ENCODE measurements at regions not wholly inside any gene's neighbourhood (a gene's known extent, or its start where the extent isn't known, plus 50 kb on each side); places are given as distances from the start of the nearest gene placed in this dataset.
"Not testable (repeated sequence)": the region's sequence is repeated elsewhere in the genome, so short reads cannot be mapped to it uniquely, and the experiment has no call there.

GRCh38 chr6:135586388-135586787 lies 88.8 kb upstream of the AHI1 start:
- peaks cover 49% of the 10 kb centered on the region for H3K36me3 Mint-ChIP-seq
- ATAC-seq (ENCODE audit: low read depth) = no peak
- no peak for DNase-seq
- peak overlapping the region; percentile 67 for H3K27ac Mint-ChIP-seq
- peaks cover 23% of the 10 kb centered on the region for H3K9me3 Mint-ChIP-seq
- H3K4me1 Mint-ChIP-seq = peaks cover 16% of the 10 kb centered on the region
- no peaks in the 10 kb centered on the region for H3K27me3 Mint-ChIP-seq
- POLR2A ChIA-PET = interaction anchor here (1.0 kb wide), 1 partner anchor 18 kb away, joined by 3 read pairs; no protein-coding TSS in a partner anchor
- H3K4me3 Mint-ChIP-seq = no peak overlapping the region

DNA sequence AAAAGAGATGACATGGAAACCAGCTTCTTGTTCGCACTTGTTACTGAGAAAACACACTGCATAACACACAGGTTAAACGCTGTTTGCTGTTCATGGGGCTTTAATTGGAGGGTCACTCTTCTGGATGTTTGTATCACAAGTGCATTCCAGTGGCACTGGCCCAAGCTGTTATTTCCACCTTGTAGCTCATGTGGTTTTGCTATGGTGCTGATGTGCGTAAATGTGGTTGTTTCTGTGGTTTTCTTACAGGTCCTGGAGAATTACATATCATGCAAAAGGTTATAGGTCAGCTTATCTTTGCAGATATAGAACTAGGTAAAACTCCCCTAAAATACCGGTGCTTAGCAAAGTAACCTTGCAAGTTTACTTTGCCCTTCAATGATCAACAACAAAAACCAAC lies 89.3 kb upstream of the AHI1 start:
- H3K4me1 Mint-ChIP-seq = peaks cover 16% of the 10 kb centered on the region
- no peak for DNase-seq

DNA sequence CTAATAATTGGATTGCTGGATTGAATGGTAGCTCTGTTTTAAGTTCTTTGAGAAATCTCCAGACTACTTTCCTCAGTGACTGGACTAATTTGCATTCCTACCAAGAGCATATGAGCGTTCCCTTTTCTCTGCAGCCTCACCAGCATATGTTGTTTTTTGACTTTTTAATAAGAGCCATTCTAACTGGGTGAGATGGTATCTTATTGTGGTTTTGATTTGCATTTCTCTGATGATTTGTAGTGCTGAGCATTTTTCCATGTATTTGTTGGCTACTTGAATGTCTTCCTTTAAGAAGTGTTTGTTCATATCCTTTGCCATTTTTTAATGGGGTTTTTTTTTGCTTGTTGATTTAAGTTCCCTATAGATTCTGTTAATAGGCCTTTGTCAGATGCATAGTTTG lies 94.7 kb upstream of the AHI1 start:
- no peak overlapping the region for H3K4me3 Mint-ChIP-seq
- H3K9me3 Mint-ChIP-seq = peaks cover 23% of the 10 kb centered on the region
- H3K4me1 Mint-ChIP-seq = peaks cover under 1% of the 10 kb centered on the region
- ATAC-seq (ENCODE audit: low read depth) (no peak), DNase-seq (no peak)
- peaks cover 42% of the 10 kb centered on the region for H3K36me3 Mint-ChIP-seq
- H3K27me3 Mint-ChIP-seq = no peaks in the 10 kb centered on the region
- POLR2A ChIA-PET = no interaction called here
- H3K27ac Mint-ChIP-seq = no peak overlapping the region

More for the DNA sequence above, 89.3 kb upstream of the AHI1 start:
- peak; percentile 70 for ATAC-seq (ENCODE audit: low read depth)
- POLR2A ChIA-PET = interaction anchor here (1.0 kb wide), 1 partner anchor 18 kb away, joined by 3 read pairs; no protein-coding TSS in a partner anchor
- peak overlapping the region; percentile 42 for H3K4me3 Mint-ChIP-seq
- H3K9me3 Mint-ChIP-seq = peaks cover 24% of the 10 kb centered on the region
- peaks cover 52% of the 10 kb centered on the region for H3K36me3 Mint-ChIP-seq
- H3K27me3 Mint-ChIP-seq = no peaks in the 10 kb centered on the region
- H3K27ac Mint-ChIP-seq = peak overlapping the region; percentile 67

DNA sequence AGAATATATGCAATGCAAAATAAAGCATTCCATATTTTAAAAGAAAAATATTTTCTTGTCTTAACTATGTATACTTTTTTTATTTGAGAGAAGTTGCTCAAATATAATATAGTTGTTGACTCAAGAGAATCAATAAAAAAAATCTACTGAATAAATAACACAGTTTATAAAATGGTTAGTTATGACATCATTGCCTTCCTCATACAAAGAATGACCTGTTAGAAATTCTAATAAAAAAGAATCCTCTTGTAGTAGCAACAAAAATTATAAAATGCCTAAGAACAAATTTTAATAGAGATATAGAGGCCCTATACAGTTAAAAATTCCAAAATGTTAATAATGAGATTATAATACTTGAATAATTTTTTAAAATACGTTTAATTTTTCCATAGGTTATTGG lies 96.5 kb upstream of the AHI1 start:
- Mint-ChIP-seq H3K27ac (no peak overlapping the region), H3K4me1 (peaks cover 3% of the 10 kb centered on the region), H3K9me3 (peaks cover 26% of the 10 kb centered on the region), H3K4me3 (no peak overlapping the region), H3K27me3 (no peaks in the 10 kb centered on the region), H3K36me3 (peaks cover 45% of the 10 kb centered on the region)
- POLR2A ChIA-PET = no interaction called here
- DNase-seq (no peak), ATAC-seq (ENCODE audit: low read depth) (no peak)

GRCh38 chr6:135600086-135600702 lies 102.7 kb upstream of the AHI1 start:
- no peak for ATAC-seq (ENCODE audit: low read depth)
- DNase-seq = no peak
- Mint-ChIP-seq H3K4me1 (peaks cover 4% of the 10 kb centered on the region), H3K27ac (no peak overlapping the region), H3K9me3 (peaks cover 26% of the 10 kb centered on the region), H3K36me3 (peaks cover 28% of the 10 kb centered on the region), H3K4me3 (no peak overlapping the region), H3K27me3 (no peaks in the 10 kb centered on the region)
- POLR2A ChIA-PET = no interaction called here

GRCh38 chr6:135600931-135601330 lies 103.4 kb upstream of the AHI1 start:
- Mint-ChIP-seq H3K4me3 (no peak overlapping the region), H3K27ac (no peak overlapping the region), H3K27me3 (no peaks in the 10 kb centered on the region), H3K4me1 (peaks cover 4% of the 10 kb centered on the region), H3K36me3 (peaks cover 28% of the 10 kb centered on the region), H3K9me3 (peaks cover 26% of the 10 kb centered on the region)
- DNase-seq (no peak), ATAC-seq (ENCODE audit: low read depth) (no peak)
- POLR2A ChIA-PET = no interaction called here

DNA sequence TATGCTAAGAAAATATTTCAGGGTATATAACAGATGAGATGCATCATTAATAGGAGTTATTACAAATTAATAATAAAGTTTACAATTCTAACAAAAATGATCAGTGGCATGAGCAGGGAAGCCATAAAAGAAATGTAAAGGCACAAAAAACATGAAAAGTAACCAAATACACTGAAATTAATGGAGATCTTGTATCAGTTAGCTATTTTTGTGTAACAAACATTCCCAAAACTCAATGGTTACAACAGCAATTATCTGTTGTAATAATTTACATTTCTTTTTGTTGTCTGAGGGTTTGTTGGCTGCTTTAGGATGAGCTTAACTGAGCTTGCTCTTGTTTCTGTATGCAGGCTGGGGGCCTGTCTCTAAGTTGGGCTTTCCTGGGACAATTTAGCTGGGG lies 104.3 kb upstream of the AHI1 start:
- Mint-ChIP-seq H3K9me3 (peaks cover 26% of the 10 kb centered on the region), H3K27me3 (no peaks in the 10 kb centered on the region), H3K4me1 (peaks cover 4% of the 10 kb centered on the region), H3K36me3 (peaks cover 22% of the 10 kb centered on the region), H3K4me3 (no peak overlapping the region), H3K27ac (no peak overlapping the region)
- no peak for ATAC-seq (ENCODE audit: low read depth)
- POLR2A ChIA-PET = no interaction called here
- DNase-seq = no peak

GRCh38 chr6:135603249-135603648 lies 105.7 kb upstream of the AHI1 start:
- DNase-seq (no peak), ATAC-seq (ENCODE audit: low read depth) (no peak)
- Mint-ChIP-seq H3K4me3 (no peak overlapping the region), H3K36me3 (peaks cover 11% of the 10 kb centered on the region), H3K27me3 (no peaks in the 10 kb centered on the region), H3K9me3 (peaks cover 15% of the 10 kb centered on the region), H3K4me1 (peaks cover 1% of the 10 kb centered on the region), H3K27ac (no peak overlapping the region)
- POLR2A ChIA-PET = no interaction called here

DNA sequence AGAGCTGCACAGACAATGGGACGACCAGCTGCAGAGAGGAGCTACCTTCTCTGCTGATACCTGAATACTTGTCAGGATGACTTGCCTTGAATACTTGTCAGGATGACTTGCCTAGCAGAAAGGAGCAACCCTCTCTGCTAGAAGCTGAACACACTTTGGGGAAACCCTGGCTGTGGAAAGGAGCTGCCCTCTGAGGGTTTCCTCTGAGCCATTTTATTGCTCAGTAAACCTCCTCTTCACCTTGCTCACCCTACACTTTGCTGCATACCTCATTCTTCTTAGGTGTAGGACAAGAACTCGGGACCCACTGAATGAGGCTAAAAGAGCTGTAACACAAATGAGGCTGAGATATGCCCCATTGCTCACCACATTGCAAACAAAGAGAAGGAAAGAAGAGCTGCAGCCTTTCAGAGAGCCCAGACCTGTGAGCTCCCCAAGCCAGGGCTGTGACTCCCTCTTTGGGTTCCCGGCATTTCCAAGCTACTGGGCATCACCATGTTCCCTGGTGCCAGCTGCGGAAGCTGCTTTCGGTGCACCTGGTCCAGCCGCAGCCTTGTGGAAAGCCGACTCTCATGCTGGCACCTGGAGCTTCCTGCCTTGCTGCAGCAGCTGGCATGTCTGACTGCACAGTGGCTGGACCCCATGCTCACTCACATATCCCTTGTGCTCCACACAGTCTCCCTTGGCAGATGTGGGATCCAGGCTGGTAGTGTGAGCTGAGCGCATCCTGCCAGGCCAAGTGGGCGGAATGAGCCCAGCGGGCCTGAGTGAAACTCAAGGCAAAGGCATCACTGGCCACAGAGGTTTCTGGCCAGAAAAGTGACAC lies 106.7 kb upstream of the AHI1 start:
- no peak overlapping the region for H3K27ac Mint-ChIP-seq

DNA sequence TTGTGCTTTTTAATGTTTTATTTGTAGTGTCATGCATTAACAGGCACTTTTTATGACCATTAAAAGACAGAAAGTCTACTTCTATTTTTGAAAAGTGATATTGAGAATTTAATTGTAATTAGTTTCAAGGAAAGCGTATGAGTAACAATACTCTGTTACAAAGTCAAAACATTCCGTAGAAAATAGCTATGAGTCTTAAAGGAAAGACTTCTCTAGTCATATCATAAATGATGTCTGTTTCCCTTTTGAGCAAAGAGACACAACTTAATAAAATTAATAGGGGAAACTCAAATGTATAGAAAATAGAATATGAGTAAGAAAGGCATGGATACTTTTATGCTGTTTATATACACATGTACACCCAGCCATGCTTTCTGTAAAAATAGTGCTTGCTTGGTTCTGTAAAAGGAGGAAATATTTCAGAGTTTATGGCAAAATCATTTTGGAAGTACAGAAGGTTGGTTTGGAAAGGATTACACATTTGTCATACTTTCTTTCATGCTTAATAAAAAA lies 107.8 kb upstream of the AHI1 start:
- H3K4me3 Mint-ChIP-seq = no peak overlapping the region
- peaks cover 2% of the 10 kb centered on the region for H3K9me3 Mint-ChIP-seq
- H3K27ac Mint-ChIP-seq = no peak overlapping the region
- no peak for ATAC-seq (ENCODE audit: low read depth)
- no peaks in the 10 kb centered on the region for H3K27me3 Mint-ChIP-seq
- POLR2A ChIA-PET = no interaction called here
- DNase-seq = no peak
- H3K36me3 Mint-ChIP-seq = no peaks in the 10 kb centered on the region
- H3K4me1 Mint-ChIP-seq = no peaks in the 10 kb centered on the region

More for the DNA sequence above, 106.7 kb upstream of the AHI1 start:
- ATAC-seq (ENCODE audit: low read depth) (no peak), DNase-seq (no peak)
- POLR2A ChIA-PET = no interaction called here
- Mint-ChIP-seq H3K9me3 (peaks cover 11% of the 10 kb centered on the region), H3K4me1 (peaks cover 1% of the 10 kb centered on the region), H3K36me3 (peaks cover 2% of the 10 kb centered on the region), H3K4me3 (no peak overlapping the region), H3K27me3 (no peaks in the 10 kb centered on the region)

DNA sequence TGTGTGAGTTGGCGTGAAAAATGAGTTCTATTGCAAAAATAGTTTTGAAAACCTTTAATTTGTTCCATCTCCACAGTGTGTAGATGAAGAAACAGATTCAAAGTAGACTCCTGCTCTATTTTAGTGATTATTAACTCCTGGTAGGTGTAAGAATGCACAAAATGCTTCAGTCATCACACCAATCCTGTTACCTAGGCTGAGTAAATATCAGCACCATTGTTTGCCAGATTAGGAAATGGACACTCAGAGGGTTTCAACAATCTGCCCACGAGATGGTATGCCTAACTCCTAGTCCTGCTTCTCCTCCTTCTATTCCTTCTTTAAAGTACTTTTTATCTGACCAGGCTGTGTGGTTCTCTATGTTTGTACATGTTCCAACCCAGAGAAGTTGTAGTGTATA lies 108.9 kb upstream of the AHI1 start:
- no peaks in the 10 kb centered on the region for H3K36me3 Mint-ChIP-seq
- no peak overlapping the region for H3K4me3 Mint-ChIP-seq
- no peaks in the 10 kb centered on the region for H3K4me1 Mint-ChIP-seq
- DNase-seq = no peak
- no peak for ATAC-seq (ENCODE audit: low read depth)
- H3K9me3 Mint-ChIP-seq = peaks cover 2% of the 10 kb centered on the region
- POLR2A ChIA-PET = no interaction called here
- H3K27ac Mint-ChIP-seq = no peak overlapping the region
- no peaks in the 10 kb centered on the region for H3K27me3 Mint-ChIP-seq

DNA sequence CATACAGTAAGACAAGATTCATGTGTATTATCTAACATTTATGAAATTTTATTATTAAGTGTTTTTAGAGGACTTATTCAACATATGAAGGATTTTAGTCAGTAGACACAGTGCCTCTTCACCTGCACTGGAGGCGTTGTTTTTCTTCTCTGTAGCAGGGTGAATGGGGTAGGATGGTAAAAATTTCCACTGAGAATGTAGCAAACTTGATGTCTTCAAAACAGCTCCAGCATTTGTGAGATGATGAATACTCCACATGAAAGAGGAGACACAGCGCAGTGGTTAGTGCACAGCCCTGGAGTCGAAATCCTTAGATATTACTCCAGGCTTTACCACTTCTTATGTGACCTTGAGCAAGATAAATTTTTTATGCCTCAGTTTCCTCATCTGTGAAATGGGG lies 110.5 kb upstream of the AHI1 start:
- Mint-ChIP-seq H3K4me3 (no peak overlapping the region), H3K4me1 (no peaks in the 10 kb centered on the region), H3K27ac (no peak overlapping the region), H3K36me3 (no peaks in the 10 kb centered on the region), H3K9me3 (no peaks in the 10 kb centered on the region), H3K27me3 (peaks cover 3% of the 10 kb centered on the region)
- POLR2A ChIA-PET = no interaction called here
- ATAC-seq (ENCODE audit: low read depth) (no peak), DNase-seq (no peak)

DNA sequence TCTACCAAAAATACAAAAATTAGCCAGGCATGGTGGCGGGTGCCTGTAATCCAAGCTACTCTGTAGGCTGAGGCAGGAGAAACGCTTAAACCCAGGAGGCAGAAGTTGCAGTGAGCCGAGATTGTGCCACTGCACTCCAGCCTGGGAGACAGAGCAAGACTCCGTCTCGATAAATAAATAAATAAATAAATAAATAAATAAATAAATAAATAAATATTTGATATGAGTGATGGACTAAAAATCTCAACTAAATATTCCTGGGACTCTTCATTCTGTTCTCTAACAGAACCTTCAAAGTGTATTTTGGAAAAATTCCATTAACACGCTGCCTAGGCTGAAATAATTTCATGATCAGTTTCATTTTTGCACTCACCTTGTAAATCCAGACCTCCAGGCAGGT lies 112.7 kb upstream of the AHI1 start:
- H3K27me3 Mint-ChIP-seq; ATAC-seq (ENCODE audit: low read depth); H3K27ac Mint-ChIP-seq; H3K4me3 Mint-ChIP-seq; POLR2A ChIA-PET; H3K4me1 Mint-ChIP-seq; H3K36me3 Mint-ChIP-seq; H3K9me3 Mint-ChIP-seq; DNase-seq: not testable (repeated sequence)

DNA sequence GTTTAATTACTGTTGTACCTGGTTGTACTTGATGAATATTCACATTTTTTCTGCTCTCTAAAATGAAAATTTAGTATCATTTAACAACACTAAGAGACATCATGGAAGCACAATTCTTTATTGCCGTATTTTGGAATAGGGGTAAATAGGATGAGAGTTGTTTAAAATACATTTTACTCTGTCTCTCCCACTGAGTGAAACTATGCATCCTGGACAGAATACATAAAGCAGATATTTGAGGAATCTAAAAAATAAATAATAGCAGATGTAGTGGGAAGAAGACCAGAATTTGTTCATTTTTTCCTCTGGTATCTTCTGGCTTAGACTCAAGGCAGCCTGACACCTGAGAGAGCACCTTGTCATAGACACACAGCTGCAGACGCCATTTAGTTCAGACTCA lies 119.1 kb upstream of the AHI1 start:
- Mint-ChIP-seq H3K27me3 (peaks cover 8% of the 10 kb centered on the region), H3K4me1 (no peaks in the 10 kb centered on the region), H3K36me3 (no peaks in the 10 kb centered on the region), H3K4me3 (no peak overlapping the region), H3K27ac (no peak overlapping the region), H3K9me3 (no peaks in the 10 kb centered on the region)
- DNase-seq (no peak), ATAC-seq (ENCODE audit: low read depth) (no peak)
- POLR2A ChIA-PET = no interaction called here
